C4-2B (cell line): ENCODE measurements at regions not wholly inside any gene's neighbourhood (a gene's known extent, or its start where the extent isn't known, plus 50 kb on each side); places are given as distances from the start of the nearest gene placed in this dataset.
"Not testable (repeated sequence)": the region's sequence is repeated elsewhere in the genome, so short reads cannot be mapped to it uniquely, and the experiment has no call there.

Experiments used
- H3K27ac ChIP-seq: fragments of 450-650 bp; 2 replicates; pipeline ENCODE4 v1.5.1; 2017
- CTCF ChIP-seq: fragments of 450-650 bp; conservative IDR thresholded peaks from 2 replicates; pipeline ENCODE4 v1.5.1; 2017; ENCODE audit warnings: mild to moderate bottlenecking
- ZFX ChIP-seq: fragments of 450-650 bp; IDR thresholded peaks from 2 replicates; pipeline ENCODE4 v1.6.1; 2017

DNA sequence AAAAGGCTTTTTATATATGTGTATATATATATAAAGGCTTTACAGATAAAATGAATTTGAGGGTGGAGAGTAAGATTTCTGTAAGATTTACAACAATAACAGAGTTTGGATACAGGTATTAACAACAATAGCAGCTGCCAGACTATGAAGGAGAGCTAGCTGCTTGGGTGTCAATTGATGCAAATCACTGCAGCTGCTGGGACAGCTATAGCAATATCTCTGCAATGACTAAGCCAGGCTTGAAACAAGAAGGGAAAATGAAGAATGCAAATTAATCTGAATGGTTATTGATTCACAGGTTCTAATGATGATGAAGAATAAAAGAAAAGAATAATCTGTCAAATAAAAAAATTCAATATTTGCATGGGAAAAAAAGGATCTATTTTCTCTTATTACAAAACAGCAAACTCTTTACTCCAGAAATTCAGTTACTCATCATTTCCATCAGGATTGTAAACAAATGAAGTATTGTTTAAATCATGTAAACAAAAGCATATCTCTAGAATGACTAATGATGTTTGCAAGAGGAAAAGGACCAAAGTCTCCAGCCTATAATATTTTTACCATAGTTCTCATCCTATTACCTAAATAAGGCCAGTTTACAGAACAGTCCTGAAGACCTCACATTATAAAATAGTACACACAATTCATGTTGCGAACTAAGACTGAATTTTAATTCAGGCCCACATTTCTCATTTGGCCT lies 219.0 kb downstream of the HTR1A start:
- H3K27ac ChIP-seq: no peak overlapping the region

DNA sequence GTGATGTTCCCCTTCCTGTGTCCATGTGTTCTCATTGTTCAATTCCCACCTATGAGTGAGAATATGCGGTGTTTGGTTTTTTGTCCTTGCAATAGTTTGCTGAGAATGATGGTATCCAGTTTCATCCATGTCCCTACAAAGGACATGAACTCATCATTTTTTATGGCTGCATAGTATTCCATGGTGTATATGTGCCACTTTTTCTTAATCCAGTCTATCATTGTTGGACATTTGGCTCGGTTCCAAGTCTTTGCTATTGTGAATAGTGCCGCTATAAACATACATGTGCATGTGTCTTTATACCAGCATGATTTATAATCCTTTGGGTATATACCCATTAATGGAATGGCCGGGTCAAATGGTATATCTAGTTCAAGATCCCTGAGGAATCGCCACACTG lies 229.4 kb downstream of the HTR1A start:
- H3K27ac ChIP-seq: not testable (repeated sequence)

More for the DNA sequence above, 219.0 kb downstream of the HTR1A start:
- TF ChIP-seq CTCF (no peak), ZFX (no peak)

DNA sequence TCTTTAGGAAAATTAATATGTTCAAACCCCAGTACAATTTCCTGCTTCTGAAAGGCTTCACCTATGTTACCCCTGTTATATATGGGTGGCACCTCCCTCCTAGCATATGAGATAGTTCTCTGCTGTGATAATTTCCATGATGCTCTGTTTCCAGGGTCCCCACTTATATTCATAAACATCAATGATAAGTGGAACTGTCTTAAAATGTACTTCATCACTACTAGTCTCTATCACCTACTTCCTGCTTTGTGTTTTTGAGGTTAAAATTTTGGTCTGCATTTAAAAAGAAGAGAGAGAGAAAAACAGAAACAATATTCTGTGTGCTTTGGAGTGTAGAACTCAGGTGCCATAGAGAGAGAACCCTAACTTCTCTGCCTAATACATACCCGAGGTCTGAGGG lies 234.7 kb downstream of the HTR1A start:
- no peak for TF ChIP-seq CTCF
- TF ChIP-seq ZFX: no peak
- H3K27ac ChIP-seq: no peak overlapping the region

GRCh38 chr5:63726496-63726895 lies 235.7 kb downstream of the HTR1A start:
- no peak for TF ChIP-seq ZFX
- no peak for TF ChIP-seq CTCF
- H3K27ac ChIP-seq: no peak overlapping the region

DNA sequence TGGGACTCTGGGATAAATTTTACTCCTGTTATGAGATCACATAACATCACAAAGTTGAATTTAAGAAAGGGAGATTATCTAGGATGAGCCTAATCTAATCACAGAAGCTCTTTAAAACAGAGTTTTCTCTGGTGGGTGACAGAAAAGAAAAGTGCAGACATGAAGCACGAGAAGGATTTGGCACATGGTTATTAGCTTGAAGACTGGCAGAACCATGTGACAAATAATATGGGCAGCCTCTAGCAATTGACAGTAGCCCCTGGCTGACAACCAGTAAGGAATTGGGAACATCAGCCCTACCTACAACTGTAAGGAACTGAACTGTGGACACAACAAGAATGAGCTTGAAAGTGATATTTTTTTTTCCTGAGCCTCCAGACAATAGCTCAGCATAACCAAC lies 243.1 kb downstream of the HTR1A start:
- no peak for TF ChIP-seq CTCF
- no peak for TF ChIP-seq ZFX
- no peak overlapping the region for H3K27ac ChIP-seq

DNA sequence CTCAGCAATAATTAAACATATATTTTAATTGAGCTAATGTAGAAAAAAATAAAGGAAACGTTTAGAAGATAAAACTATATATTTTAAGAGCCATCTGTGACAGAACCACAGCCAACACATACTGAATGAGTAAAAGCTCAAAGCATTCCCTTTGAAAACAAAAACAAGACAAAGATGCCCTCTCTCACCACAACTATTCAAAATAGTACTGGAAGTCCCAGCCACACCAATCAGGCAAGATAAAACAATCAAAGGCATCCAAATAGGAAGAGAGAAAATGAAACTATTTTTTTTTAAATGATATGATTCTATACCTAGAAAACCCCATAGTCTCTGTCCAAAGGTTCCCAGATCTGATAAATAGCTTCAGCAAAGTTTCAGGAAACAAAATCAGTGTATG lies 262.0 kb downstream of the HTR1A start:
- no peak overlapping the region for H3K27ac ChIP-seq
- TF ChIP-seq ZFX: no peak
- TF ChIP-seq CTCF: no peak

DNA sequence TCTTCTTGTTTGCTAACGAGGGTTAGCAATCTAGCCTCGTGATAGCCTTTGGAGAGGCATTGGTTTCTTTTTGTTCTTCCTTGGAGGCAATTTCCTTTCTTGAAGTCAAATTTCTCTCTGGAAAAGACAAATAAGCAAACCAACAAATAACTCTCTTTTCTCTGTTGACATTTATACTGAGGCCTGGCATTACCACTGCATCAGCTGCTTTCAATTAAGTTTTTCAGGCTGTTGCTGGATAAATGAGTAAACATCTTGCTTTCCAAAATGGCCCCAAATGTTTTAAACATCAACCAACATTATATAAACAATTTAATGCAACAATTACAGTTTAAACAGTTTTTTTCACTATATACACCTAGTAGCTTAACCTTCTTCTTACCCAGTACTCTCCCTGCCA lies 264.4 kb downstream of the HTR1A start:
- no peak for TF ChIP-seq CTCF
- no peak for TF ChIP-seq ZFX
- no peak overlapping the region for H3K27ac ChIP-seq

DNA sequence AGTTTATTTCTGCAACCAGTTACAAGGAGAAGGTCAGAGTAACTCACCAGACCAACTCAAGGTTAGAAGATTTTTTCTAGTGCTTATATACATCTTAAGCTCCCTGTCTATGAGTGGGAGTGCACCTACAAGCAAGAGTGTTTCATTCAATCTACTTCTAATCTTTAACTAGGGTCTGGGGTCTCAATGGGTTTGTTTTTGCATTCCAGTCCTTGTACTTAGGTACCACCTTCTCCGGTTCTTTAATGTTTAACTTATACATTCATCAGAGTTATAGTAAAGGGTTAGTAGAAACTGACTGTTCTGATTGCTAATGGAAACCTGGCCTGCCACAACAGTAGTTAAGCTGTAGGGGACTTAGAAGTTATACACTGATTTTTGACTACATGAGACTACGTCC lies 271.7 kb downstream of the HTR1A start:
- H3K27ac ChIP-seq: no peak overlapping the region
- no peak for TF ChIP-seq CTCF
- TF ChIP-seq ZFX: no peak
